Right lobe of liver (tissue), 6 donors: ENCODE measurements at regions not wholly inside any gene's neighbourhood (a gene's known extent, or its start where the extent isn't known, plus 50 kb on each side); places are given as distances from the start of the nearest gene placed in this dataset.

Source experiments
- ATAC-seq, 4 donors: fragments of 200-7000 bp; cut with Tn5 transposase; one replicate each; pipeline ENCODE4 v1.9.1; 2020; ENCODE audit warnings: mild to moderate bottlenecking in 4 of 4, moderate library complexity in 4 of 4
- DNase-seq, 3 donors: peaks; one replicate each; pipeline ENCODE4 v3.0.0-alpha.2; 2020
- H3K27ac ChIP-seq, 3 donors: fragments of 200-600 bp; one replicate each; pipeline ENCODE4 v1.8.0; 2022
- H3K27me3 ChIP-seq, 2 donors: fragments of 200-600 bp; one replicate each; pipeline ENCODE4 v1.8.0; 2022
- H3K36me3 ChIP-seq, 4 donors: fragments of 200-600 bp; sonication (generic) in 1 of 4; one replicate each; pipeline versions ENCODE4 v1.5.1 to v1.8.0; 2017 to 2022; ENCODE audit warnings: control low read depth in 1 of 4
- H3K4me1 ChIP-seq, 4 donors: fragments of 200-600 bp; sonication (generic) in 1 of 4; one replicate each; pipeline versions ENCODE4 v1.5.1 to v1.8.0; 2017 to 2022; ENCODE audit warnings: control low read depth in 1 of 4
- H3K4me3 ChIP-seq, 3 donors: fragments of 200-600 bp; one replicate each; pipeline ENCODE4 v1.8.0; 2022
- H3K9me3 ChIP-seq, 4 donors: fragments of 200-600 bp; sonication (generic) in 1 of 4; one replicate each; pipeline versions ENCODE4 v1.5.1 to v1.8.0; 2017 to 2022; ENCODE audit warnings: control low read depth in 1 of 4
- CTCF ChIP-seq, 4 donors: fragments of 200-600 bp in 3 of 4; fragments of 450-650 bp in 1 of 4; IDR thresholded peaks; one replicate each; pipeline versions ENCODE4 v1.5.1 to v1.8.0; 2016 to 2022; ENCODE audit warnings: antibody characterized with exemption in 4 of 4, mild to moderate bottlenecking in 2 of 4
- POLR2A ChIP-seq: fragments of 450-650 bp; IDR thresholded peaks from one replicate; pipeline ENCODE4 v1.6.1; 2017; ENCODE audit warnings: antibody characterized with exemption, mild to moderate bottlenecking
- WGBS: methylation state at CpG from one replicate; pipeline ENCODE4 v1.1.6; 2018; ENCODE audit warnings: low coverage, low lambda C conversion rate; ENCODE audit not compliant: insufficient coverage; ENCODE audit errors: missing lambda C conversion rate; 5-methylcytosine and 5-hydroxymethylcytosine counted together
- intact Hi-C, 2 donors: fragments of 100-400 bp; cut with DNase I; formaldehyde crosslinking; loops; one replicate each; pipeline versions ENCODE4 v1.11.2 to v1.14.1; 2022
- donor health status: DM: no; HTN: yes; CAD: no.
- donor health status: DM: no; HTN: no; CAD: no.
- donor health status: DM: no; HTN: no; CAD: no.
- donor health status: DM: no; HTN: yes; CAD: no.
- donor health status: DM: no; HTN: yes; CAD: no.

- H3K27me3 ChIP-seq, result no peaks in the 10 kb centered on the region
- peak in 2 of 4 donors; percentile 11 to 38 for ATAC-seq
- WGBS, result 45% methylated on average over 8 of the region's 18 CpGs
These were observed 155.7 kb downstream of the KIF26A start for GRCh38 chr14:104293851-104294627.

GRCh38 chr14:104294628-104294982 lies 156.2 kb downstream of the KIF26A start:
- Histone ChIP-seq H3K27me3 (no peaks in the 10 kb centered on the region), H3K4me3 (no peak overlapping the region), H3K9me3 (no peaks in the 10 kb centered on the region), H3K27ac (no peak overlapping the region), H3K36me3 (no peaks in the 10 kb centered on the region), H3K4me1 (peaks cover 0 to 13% (median 0%) of the 10 kb centered on the region in 4 donors)
- WGBS, result 75% methylated on average over 7 of the region's 11 CpGs
- intact Hi-C loops, result no loop called here
- ATAC-seq, result no peak
- no peak for TF ChIP-seq CTCF (IDR thresholded peaks at IDR 0.05)
- TF ChIP-seq POLR2A, result no peak
- DNase-seq, result peak; percentile 2 to 31 (median 21)

More at GRCh38 chr14:104293851-104294627, 155.7 kb downstream of the KIF26A start:
- peaks cover 0 to 13% (median 0%) of the 10 kb centered on the region in 4 donors for H3K4me1 ChIP-seq
- TF ChIP-seq CTCF (IDR thresholded peaks at IDR 0.05) (peak in 3 of 4 donors; percentile 21 to 28 (median 25)), POLR2A (no peak)
- H3K9me3 ChIP-seq, result no peaks in the 10 kb centered on the region
- DNase-seq, result peak; percentile 25 to 45 (median 43)
- intact Hi-C loops, result no loop called here
- H3K27ac ChIP-seq, result no peak overlapping the region
- no peaks in the 10 kb centered on the region for H3K36me3 ChIP-seq
- H3K4me3 ChIP-seq, result no peak overlapping the region

- Histone ChIP-seq H3K36me3 (no peaks in the 10 kb centered on the region), H3K27me3 (no peaks in the 10 kb centered on the region), H3K27ac (no peak overlapping the region), H3K4me3 (no peak overlapping the region), H3K9me3 (no peaks in the 10 kb centered on the region), H3K4me1 (peaks cover 0 to 13% (median 0%) of the 10 kb centered on the region in 4 donors)
- 69% methylated on average over 3 of the region's 25 CpGs for WGBS
- TF ChIP-seq POLR2A, result no peak
- TF ChIP-seq CTCF (IDR thresholded peaks at IDR 0.05), result no peak
- DNase-seq (peak; percentile 11 to 51 (median 40)), ATAC-seq (no peak)
- intact Hi-C loops, result no loop called here
These were observed 156.7 kb downstream of the KIF26A start for GRCh38 chr14:104294983-104295680.

- Histone ChIP-seq H3K4me3 (no peak overlapping the region), H3K4me1 (peaks cover 0 to 11% (median 0%) of the 10 kb centered on the region in 4 donors), H3K27ac (no peak overlapping the region), H3K36me3 (no peaks in the 10 kb centered on the region), H3K27me3 (no peaks in the 10 kb centered on the region), H3K9me3 (no peaks in the 10 kb centered on the region)
- TF ChIP-seq POLR2A (no peak), CTCF (IDR thresholded peaks at IDR 0.05) (no peak)
- WGBS, result 64% methylated on average over 19 of the region's 24 CpGs
- intact Hi-C loops, result no loop called here
- ATAC-seq, result no peak
- DNase-seq, result peak; percentile 13 to 49 (median 17)
These were observed 157.4 kb downstream of the KIF26A start for GRCh38 chr14:104295681-104296387.
